ENCODE measurements at regions not wholly inside any gene's neighbourhood (a gene's known extent, or its start where the extent isn't known, plus 50 kb on each side); places are given as distances from the start of the nearest gene placed in this dataset.

DNA sequence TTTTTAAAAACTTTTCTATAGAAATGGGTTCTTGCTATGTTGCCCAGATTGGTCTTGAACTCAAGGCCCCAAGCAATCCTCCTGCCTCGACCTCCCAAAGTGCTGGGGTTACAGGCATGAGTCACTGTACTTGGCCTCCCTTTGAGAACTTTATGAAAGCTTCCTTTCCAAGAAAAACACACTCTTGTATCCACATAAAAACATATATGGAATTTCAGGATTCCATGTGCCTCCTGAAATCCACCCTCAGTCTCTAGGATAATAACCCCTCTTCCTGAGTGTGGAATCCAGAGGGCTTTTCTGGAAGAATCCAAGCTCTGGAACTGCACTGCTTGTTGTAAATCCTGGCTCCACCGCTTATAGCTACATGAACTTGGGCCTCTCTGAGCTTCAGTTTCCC, 53.2 kb upstream of the MRTFB start:
- Histone ChIP-seq H3K79me2 (ENCODE audit: insufficient read depth, low read depth, low read length) (no peaks in the 10 kb centered on the region), H3K4me2 (ENCODE audit: low read length) (no peak overlapping the region), H3K4me3 (ENCODE audit: low read depth, low read length, poor library complexity, severe bottlenecking) (no peak overlapping the region), H2AFZ (ENCODE audit: low read length) (no peak overlapping the region), H3K9me3 (ENCODE audit: low read length) (no peaks in the 10 kb centered on the region), H3K36me3 (ENCODE audit: insufficient read depth, low read length) (no peaks in the 10 kb centered on the region), H3K9me2 (ENCODE audit: insufficient read depth, low read length) (no peaks in the 10 kb centered on the region), H4K20me1 (ENCODE audit: insufficient read depth, low read length) (no peaks in the 10 kb centered on the region), H3K27ac (ENCODE audit: low read depth, low read length, poor library complexity, severe bottlenecking) (no peak overlapping the region), H3K4me1 (ENCODE audit: insufficient read depth, low read length, poor library complexity, severe bottlenecking) (no peaks in the 10 kb centered on the region)
- ChIA-PET CTCF (ENCODE audit: unreplicated experiment) (no interaction called here), POLR2A (interaction anchor here (0.9 to 2.0 kb wide), 2 partner anchors 21 to 49 kb away, joined by 3 to 7 read pairs; no protein-coding TSS in a partner anchor)
- TF ChIP-seq, protein P1, sequence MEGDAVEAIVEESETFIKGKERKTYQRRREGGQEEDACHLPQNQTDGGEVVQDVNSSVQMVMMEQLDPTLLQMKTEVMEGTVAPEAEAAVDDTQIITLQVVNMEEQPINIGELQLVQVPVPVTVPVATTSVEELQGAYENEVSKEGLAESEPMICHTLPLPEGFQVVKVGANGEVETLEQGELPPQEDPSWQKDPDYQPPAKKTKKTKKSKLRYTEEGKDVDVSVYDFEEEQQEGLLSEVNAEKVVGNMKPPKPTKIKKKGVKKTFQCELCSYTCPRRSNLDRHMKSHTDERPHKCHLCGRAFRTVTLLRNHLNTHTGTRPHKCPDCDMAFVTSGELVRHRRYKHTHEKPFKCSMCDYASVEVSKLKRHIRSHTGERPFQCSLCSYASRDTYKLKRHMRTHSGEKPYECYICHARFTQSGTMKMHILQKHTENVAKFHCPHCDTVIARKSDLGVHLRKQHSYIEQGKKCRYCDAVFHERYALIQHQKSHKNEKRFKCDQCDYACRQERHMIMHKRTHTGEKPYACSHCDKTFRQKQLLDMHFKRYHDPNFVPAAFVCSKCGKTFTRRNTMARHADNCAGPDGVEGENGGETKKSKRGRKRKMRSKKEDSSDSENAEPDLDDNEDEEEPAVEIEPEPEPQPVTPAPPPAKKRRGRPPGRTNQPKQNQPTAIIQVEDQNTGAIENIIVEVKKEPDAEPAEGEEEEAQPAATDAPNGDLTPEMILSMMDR (conservative IDR thresholded peaks at IDR 0.05; ENCODE audit: low read length): no peak
- TF ChIP-seq EZH2phosphoT487 (IDR thresholded peaks at IDR 0.05; ENCODE audit: borderline replicate concordance, low read depth, low read length): no peak
- BruUV-seq (replicated peaks): no TSS peak
- DNase-seq (ENCODE audit: low spot score): no peak
- intact Hi-C loops (cut with micrococcal nuclease; ENCODE audit: unreplicated experiment): no loop called here

DNA sequence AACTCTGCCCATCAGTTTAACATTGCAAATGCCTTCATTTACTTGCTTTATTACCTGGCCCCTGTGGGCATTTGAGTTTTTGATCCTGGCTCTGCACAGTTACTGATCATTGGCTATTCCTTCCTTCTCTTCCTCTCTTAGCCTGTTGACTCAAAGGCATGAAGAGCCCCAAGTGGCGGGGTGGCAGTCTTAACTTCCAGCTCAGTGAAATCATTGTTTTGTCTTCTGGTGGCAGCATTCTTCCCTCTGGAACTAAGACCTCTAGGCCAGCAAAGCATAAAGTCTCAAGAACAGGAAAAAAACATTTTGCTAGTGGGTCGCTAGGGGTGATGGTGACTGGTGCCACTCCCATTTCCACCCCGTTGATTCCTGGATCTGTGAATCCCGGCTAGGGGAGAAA, 52.3 kb upstream of the MRTFB start:
- TF ChIP-seq EZH2phosphoT487 (IDR thresholded peaks at IDR 0.05; ENCODE audit: borderline replicate concordance, low read depth, low read length): no peak
- TF ChIP-seq, protein P1 (conservative IDR thresholded peaks at IDR 0.05; ENCODE audit: low read length): 0 out of 2 replicates have a peak, but pooled peaks have one; percentile 16
- Histone ChIP-seq H3K9me3 (ENCODE audit: low read length) (no peaks in the 10 kb centered on the region), H4K20me1 (ENCODE audit: insufficient read depth, low read length) (no peaks in the 10 kb centered on the region), H3K4me2 (ENCODE audit: low read length) (no peak overlapping the region), H3K36me3 (ENCODE audit: insufficient read depth, low read length) (no peaks in the 10 kb centered on the region), H3K4me3 (ENCODE audit: low read depth, low read length, poor library complexity, severe bottlenecking) (no peak overlapping the region), H3K27ac (ENCODE audit: low read depth, low read length, poor library complexity, severe bottlenecking) (no peak overlapping the region), H2AFZ (ENCODE audit: low read length) (no peak overlapping the region), H3K9me2 (ENCODE audit: insufficient read depth, low read length) (no peaks in the 10 kb centered on the region), H3K79me2 (ENCODE audit: insufficient read depth, low read depth, low read length) (no peaks in the 10 kb centered on the region), H3K4me1 (ENCODE audit: insufficient read depth, low read length, poor library complexity, severe bottlenecking) (no peaks in the 10 kb centered on the region)
- ChIA-PET POLR2A (interaction anchor here (0.6 to 2.0 kb wide), 2 partner anchors 22 to 42 kb away, joined by 3 to 7 read pairs; no protein-coding TSS in a partner anchor), CTCF (ENCODE audit: unreplicated experiment) (no interaction called here)
- intact Hi-C loops (cut with micrococcal nuclease; ENCODE audit: unreplicated experiment): no loop called here
- no TSS peak for BruUV-seq (replicated peaks)
- no peak for DNase-seq (ENCODE audit: low spot score)

DNA sequence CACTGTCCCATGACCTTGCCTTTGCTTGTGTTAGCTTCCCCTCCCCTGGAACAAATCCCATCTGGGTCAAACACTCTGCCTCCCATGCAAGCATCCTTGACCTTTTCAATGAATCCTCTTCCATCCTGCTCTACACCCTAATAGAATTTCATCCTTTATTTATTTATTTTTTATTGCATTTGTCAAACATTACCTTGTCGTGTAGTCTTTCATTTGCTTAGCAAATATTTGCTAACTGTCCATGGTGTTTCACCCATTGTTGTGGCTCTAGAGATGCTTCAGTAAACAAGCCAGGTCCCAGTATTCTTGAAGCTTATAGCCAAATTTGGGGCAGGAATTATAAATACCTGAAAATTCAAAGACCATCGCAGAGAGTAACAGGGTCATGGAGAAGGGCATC, 51.0 kb upstream of the MRTFB start:
- no peaks in the 10 kb centered on the region for H3K79me2 ChIP-seq (ENCODE audit: insufficient read depth, low read depth, low read length)
- H3K27ac ChIP-seq (ENCODE audit: low read depth, low read length, poor library complexity, severe bottlenecking): no peak overlapping the region
- no peak for DNase-seq (ENCODE audit: low spot score)
- no peak overlapping the region for H3K4me3 ChIP-seq (ENCODE audit: low read depth, low read length, poor library complexity, severe bottlenecking)
- ChIA-PET CTCF (ENCODE audit: unreplicated experiment) (no interaction called here), POLR2A (no interaction called here)
- no peaks in the 10 kb centered on the region for H4K20me1 ChIP-seq (ENCODE audit: insufficient read depth, low read length)
- no peak overlapping the region for H2AFZ ChIP-seq (ENCODE audit: low read length)
- H3K36me3 ChIP-seq (ENCODE audit: insufficient read depth, low read length): no peaks in the 10 kb centered on the region
- no peaks in the 10 kb centered on the region for H3K9me3 ChIP-seq (ENCODE audit: low read length)
- H3K4me2 ChIP-seq (ENCODE audit: low read length): no peak overlapping the region
- intact Hi-C loops (cut with micrococcal nuclease; ENCODE audit: unreplicated experiment): no loop called here
- H3K4me1 ChIP-seq (ENCODE audit: insufficient read depth, low read length, poor library complexity, severe bottlenecking): no peaks in the 10 kb centered on the region
- no peaks in the 10 kb centered on the region for H3K9me2 ChIP-seq (ENCODE audit: insufficient read depth, low read length)
- TF ChIP-seq, protein P1 (conservative IDR thresholded peaks at IDR 0.05; ENCODE audit: low read length): no peak
- TF ChIP-seq EZH2phosphoT487 (IDR thresholded peaks at IDR 0.05; ENCODE audit: borderline replicate concordance, low read depth, low read length): no peak
- BruUV-seq (replicated peaks): no TSS peak
